ENCODE measurements at regions not wholly inside any gene's neighbourhood (a gene's known extent, or its start where the extent isn't known, plus 50 kb on each side); places are given as distances from the start of the nearest gene placed in this dataset.

DNA sequence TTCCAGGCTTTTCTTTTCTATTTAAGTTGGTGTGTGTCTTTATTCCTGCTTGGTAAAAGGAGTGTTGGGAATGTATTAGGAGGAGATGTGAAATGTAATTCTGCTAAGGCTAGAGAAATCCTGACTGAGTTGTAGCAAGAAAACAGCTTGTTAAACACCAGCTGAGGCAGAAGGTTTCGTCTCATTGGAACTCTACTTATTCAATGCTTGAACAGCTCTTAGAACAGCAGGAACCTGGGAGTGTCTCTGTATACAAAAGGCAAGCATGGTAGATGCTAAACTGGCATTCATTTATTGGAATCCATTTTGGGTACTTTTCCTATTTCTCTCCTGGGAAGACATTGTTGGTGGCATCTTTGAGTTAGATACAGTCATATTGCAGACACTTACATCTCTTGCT, 280.9 kb downstream of the HRH4 start:
- no peak for DNase-seq

DNA sequence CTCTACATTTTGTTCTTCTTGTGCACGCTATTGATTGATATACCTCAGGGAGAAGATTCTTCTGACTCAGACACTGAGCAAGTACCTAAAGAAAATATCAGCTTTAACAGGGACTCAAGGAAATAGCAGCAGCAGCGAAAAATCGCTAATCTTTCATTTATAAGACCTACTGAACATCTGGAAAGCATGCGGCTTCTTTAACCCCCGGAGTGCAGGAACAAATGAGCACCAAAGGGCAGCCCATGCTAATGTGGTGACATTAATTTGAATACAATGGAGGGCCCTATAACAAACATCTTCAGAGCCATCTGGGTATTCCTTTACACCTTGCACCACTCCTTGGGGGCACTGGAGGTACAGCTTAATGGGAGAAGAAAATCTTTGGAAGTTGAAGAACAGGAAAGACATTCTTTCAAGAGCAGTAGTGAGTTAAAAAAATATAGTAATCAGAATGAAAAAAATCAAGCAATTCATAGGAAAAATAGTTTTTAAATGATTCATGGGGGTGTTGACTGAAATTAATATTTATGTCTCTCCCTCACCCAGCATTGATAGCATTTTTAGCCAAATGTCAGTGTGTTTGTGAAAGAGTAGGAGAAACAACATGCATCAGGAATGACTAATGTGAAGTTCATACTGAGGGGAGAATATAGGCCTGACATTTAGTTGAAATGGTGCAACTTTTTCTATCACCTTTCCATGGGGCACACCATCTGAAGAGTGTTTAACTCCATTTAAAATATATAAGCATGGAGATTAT, 281.7 kb downstream of the HRH4 start:
- no peak for DNase-seq

DNA sequence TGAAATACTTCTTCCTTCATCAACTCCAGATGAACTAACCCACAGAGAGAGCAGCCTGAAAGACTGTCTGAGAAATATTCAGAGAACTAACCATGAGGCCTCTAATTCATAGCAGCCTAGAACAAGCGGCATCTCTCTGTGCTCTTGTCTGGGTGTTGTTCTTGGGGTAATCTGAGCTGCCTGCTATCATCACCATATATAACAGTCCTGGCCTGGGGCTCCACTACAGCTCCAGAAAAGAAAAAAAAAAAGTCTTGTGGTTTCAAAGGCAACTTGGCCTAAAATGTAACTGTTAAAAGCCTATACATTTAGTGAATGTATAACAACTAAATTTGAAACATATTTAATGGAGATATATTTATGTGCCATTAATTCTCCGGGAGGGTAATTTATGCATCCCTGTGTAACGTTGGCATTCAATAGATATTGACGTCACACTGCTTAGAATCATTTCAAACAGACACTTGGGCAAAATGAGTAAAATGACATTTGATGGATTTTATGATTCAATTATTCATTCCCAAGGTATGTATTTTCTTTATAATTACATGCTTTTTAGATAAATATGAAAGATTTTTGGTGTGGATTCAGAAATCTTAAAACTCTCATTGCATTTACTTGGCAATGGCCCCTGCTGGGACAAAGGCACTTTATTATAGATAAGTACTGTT, 294.3 kb downstream of the HRH4 start:
- DNase-seq, result no peak

DNA sequence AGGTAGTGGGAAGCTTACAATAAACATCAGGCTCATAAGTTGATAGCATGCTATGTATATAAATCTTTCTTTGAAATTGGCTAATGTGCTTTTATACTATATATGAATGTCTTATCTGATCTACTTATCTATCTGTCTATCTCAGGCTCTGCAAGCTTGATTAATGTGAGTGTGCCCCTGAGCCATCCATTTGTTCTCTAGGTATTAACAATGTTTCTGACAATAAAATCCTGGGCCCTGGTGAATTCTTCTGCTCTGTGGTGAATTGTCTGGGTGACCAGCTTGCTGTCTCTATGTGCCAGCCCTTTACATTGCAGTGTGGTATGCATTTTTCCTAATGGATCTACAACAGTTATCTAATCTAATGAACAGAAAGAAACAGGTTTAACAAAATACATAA, 295.9 kb downstream of the HRH4 start:
- no peak for DNase-seq

DNA sequence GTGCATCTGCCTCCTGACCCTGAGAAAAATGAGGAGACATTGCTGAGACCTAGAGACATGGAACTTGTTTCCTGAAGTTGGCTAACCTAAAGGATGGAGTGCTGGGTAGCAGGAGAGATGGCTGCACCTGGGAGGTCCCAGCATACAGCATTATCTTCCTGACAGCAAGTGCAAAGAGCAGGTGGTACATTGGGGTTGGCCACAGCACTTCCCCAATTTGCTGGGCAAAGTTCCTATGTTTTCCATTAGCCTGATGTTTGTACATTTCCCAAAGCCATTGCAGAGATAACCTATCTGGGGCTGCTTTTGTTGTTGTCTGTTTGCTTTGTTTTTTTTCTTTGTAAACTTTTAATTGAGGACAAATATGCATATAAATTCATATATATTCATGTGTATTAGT, 296.7 kb downstream of the HRH4 start:
- no peak for DNase-seq

DNA sequence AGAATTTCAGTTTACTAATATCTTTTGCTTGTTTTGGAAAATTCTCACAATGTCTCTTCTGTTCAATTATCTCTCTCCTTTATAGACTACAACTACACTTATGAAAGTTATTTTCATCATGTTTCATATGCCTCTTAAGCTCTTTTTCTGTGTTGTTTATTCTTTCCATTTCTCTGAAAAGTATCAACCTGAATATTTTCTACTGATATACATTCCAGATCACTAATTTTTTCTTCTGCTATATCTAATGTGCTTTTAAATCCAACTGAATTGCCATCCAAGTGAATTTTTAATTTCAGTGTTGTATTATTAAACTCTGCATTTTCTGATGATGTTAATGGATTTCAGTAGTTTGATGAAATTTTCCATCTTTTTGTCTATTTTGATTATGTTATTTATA, 301.3 kb downstream of the HRH4 start:
- no peak for DNase-seq

DNA sequence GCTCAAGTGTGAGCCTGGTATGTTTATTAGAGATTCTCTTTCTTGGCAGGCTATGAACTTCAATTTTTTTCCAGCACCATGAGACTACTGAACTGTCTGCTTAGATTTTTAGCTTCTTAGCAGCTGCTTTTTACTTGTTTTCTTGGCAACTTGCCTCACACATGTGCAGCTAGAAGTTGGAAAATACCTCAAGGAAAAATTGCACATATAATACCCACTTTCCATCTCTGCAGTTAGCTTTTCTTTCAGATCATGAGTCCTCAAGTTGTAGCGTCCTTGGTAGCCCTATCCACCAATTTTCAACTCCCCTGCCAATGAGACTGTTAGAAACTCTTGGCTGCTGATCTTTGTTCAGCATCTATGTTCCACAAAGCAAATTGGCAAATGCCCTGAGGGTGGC, 302.1 kb downstream of the HRH4 start:
- no peak for DNase-seq

DNA sequence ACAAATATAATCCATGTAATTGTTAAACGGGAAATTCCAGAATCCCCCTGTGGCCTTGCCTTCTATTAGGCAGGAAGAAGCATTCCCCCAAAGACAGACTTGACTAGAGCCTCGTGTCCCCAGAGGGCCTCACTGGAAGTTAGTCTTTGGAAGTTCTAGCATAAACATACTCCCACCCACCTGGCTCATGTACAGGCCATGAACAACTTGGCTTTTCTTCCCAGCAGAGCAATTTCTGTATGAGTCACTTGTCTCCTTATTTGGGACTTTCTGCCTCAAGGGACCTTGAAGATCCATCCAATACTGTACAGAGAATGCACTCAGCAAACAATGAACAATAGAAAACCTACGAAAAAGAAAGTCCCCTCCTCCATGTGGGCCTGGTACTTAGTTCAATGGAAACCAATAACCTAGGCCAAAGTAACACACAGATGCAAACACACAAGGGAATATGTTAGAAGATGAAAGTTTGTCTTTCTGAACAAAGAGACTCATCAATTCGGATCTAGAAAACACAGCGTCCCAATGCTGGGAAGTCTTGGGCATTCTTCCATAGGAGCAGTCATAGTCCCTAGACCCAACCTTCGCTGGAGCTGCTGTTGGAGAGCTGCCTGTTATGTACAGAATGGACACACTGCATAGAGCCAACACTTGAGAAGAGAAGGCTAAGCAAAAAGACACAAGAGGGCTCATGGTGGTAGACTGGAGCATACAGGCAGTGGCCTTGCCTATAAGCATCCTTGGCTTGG, 303.5 kb downstream of the HRH4 start:
- no peak for DNase-seq

DNA sequence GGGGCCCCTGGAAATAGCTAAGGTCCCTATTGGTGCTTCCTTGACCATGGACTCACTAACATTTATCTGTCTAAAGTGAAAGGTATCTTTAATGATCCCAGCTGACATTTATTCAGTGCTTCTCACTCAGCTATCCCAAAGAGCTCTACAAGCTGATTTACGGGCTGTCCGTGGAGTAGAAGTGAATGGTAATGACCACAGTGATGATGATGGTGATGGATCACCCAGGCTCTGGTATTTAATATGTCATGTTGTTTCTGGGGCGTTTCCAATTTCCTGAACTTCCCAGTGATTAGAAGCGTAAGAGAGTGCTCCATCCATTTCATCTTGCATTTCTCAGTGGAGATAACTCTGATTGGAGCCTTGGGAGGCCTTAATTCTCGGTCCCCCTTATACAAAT, 304.3 kb downstream of the HRH4 start:
- no peak for DNase-seq

DNA sequence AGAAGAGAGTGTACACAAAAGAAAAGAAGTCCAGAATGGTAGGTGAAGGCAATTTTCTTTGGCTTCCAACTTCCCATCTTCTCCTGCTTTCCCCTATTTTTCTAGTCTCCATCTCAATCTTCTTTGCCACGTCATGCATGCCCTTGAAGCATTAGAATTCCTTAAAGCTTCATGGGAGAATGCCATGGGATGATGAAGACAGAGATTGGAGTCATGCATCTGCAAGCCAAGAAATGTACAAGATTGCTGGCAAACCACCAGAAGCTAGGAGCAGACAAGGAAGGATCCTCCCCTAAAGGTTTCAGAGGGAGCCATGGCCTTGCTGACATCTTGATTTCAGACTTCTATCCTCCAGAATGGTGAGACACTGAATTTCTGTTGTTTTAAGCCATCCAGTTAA, 305.9 kb downstream of the HRH4 start:
- DNase-seq, result no peak

DNA sequence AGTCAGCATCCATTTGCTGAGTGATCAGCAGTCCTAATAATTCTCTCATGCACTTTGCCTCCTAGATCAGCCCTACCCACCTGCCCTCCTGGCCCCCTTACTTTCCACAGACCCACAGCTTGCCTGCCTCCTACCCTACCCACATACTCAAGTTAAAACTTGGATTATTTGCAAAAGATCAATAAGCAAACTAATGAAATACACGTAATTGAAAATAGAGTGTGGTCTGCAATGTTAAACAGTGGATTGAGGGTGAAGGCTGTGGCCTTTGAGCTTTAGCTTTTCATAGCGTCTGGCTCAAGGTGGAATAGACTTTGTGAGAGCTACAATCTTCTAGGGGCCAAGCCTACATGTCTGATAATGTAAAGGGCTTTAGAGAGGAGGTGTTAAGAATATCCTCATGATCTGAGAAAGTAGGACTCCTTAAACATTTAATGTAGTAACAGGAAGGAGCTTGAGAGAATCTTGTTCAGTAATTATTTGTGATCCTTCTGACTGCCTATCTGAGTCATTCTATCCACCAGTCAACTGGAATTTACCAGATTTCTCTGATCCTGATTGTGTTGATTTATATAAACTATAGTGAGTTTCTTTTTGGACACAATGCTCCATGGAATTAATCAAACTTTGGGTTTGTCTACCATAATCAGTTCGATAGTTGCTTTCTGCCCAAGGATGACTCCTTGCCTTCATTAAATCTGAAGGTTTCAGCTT, 310.0 kb downstream of the HRH4 start:
- no peak for DNase-seq

DNA sequence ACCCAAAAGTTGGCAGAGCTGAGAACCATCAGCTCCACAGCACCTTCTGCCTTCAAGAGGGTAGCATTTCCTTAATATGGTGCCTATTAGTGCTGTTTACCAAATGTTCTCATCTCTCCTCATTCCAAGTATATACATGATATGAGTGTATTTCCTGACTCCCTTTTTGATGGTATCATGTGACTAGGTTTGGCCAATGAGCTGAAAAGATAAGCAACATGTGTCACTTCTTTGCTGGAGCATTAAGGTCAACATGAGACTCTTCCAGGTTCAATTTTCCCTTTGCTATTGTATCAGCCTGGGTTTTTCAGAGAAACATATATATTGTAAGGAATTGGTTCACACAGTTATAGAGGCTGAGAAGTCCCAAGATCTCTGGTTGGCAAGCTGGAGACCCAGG, 310.9 kb downstream of the HRH4 start:
- DNase-seq, result no peak

DNA sequence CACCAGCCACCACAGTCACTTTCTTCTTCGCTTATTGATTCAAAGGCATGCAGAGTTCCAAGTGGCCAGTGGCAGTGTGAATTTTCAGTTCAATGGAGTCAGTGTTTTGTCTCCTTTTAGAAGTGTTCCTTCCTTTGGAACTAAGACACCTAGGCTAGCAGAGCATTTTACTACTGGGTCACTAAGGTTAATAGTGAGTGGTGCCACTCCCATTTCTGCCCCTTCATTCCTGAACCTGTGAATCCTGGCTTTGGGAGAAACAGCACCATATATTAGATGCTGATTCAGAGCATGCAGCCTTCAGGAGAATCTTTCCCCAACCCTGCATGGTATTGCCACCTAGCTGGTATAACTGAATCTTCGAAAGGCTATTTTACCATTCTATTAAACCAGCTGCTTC, 312.7 kb downstream of the HRH4 start:
- no peak for DNase-seq

DNA sequence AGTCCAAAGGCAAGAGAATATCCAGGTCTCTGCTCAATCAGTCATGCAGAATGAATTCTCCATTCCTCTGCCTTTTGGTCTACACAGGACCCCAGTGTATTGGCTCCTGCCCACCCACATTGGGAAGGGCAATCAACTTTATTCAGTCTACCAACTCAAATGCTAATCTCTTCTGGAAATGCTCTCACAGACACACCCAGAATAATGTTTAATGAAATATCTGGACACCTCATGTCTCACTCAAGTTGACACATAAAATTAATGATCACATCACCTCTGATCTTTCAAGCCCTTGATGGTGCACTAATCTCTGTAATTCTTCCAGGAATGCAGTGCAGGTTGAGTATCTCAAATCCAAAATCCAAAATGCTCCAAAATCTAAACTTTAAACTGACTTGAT, 315.6 kb downstream of the HRH4 start:
- no peak for DNase-seq

DNA sequence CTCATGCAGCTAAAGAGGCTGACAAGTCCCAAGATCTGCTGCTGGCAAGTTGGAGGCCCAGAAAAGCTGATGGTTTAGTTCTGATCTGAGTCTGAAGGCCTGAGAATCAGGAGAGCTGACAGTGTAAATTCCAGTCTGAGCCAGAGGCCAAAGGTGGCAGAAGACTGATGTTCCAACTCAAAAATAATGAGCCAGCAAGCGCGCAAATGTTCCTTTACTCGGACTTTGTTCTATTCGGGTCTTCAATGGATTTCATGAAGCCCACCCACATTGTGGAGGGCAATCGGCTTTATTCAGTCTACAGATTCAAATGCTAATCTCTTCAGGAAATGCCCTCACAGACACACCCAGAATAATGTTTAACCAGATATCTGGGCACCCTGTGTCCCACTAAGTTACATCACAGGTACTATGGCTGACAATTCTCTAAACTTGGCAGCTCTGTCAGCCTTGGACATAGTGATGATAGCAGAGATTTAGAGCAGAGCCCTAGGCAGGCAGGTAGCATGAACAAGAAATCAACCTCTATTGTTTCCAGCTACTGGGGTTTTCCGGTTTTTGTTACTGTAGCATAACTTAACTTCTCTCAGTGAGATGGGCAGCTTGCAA, 318.5 kb downstream of the HRH4 start:
- DNase-seq, result no peak

DNA sequence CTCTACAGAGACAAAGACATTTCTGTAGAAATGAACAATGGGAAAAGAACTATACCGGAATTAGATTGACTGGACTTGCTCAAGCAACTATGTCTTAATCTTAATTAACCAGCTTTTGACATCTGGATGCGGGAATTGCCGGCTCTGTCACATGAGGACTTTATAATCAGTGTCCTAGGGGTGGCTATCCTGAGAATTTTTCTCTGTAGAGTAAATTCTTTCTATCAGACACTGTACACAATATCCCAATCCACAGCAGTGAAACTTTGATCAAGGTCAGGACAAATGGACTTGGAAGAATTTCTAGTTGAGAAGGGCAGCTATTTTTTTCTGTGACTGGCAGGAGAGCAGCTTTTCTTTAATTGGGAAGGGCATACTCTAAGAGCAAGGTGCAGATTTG, 322.1 kb downstream of the HRH4 start:
- DNase-seq, result no peak

DNA sequence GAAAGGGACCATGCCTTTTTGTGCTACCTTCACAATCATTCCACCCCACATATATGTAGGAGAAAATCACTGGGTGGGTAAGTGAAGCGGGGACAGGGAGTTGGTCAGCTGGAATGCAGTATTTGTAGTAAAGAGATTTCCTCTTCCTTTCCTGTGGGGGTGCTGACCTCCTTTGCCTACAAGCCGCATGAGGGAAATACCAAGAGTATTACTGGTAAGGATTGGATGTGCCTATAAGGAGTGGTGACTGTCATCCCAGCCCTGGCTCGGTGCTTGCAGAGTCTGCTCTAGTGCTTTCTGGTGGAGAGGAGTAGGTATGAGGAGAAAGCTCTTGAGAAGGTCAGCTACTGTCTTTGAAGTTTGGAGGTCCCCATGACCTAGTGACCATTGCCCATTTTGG, 324.6 kb downstream of the HRH4 start:
- DNase-seq, result no peak

DNA sequence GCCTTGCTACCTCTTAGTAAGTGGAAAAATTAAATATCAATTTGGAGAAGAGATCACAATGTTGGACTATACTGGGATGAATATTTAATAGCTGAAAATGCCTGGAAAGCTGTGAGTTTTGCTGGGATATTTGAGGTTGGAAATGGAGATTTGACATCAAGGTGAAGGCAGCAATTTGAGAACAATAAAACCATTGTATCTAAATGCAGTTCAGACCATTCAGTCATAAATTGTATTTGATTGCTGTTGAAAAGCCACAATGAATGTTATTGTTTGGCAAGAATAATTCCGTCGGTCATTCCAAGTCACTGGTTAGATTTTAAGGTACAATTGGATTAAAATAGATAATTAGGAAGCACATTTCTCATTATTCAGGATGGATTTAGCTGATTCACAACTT, 325.6 kb downstream of the HRH4 start:
- DNase-seq, result no peak

DNA sequence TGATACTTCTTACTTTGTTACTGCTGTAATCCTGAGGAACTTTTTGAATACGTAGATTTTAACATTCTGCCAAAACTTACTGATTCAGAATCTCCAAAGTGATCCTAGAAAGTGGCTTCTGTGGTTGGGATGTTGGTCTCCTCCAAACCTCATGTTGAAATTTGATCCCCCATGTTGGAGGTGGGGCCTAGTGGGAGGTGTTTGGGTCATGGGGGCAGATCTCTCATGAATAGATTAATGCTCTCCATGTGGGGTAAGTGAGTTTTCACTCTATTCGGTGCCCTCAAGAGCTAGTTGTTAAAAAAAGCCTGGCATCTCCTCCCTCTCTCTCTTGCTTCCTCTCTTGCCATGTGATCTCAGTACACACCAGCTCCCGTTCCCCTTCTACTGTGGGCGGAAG, 329.9 kb downstream of the HRH4 start:
- DNase-seq, result no peak

DNA sequence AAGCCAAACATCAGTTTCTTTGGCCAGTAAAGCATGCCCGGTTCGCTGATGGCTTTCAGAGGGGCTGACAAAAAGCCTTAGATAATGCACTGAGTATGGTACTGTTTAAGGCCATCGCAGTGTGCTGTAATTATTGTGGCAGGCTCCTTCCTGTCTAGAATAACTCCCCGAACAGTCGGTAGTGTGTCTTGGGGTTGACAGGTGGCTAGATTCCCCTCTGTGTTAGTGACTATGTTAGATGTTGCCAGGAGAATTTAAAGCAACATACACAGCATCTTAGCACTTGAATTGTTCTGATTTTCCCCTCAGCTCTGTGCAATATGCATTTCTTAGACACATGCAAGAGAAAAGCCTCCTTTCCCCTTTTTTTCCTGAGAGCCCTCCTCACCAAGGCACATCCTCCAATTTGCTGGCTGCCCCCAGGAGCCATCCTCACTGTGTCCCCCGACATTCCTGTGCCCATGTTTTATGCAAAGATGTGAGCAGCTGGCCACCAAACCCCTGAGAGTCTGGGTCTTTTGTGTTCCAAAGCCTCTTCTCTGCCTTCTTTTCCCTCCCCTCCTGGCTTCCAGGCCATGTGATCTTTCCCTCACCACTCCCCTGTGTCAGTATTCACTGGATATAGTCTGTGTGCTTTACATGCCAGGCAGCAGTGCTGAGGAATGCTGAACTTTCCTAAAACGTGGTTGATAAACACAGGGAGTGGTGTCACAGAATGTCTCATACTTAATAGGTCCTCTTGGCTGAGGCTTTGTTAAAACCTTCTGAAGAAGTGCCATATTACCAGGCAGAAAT, 331.5 kb downstream of the HRH4 start:
- DNase-seq, result no peak

DNA sequence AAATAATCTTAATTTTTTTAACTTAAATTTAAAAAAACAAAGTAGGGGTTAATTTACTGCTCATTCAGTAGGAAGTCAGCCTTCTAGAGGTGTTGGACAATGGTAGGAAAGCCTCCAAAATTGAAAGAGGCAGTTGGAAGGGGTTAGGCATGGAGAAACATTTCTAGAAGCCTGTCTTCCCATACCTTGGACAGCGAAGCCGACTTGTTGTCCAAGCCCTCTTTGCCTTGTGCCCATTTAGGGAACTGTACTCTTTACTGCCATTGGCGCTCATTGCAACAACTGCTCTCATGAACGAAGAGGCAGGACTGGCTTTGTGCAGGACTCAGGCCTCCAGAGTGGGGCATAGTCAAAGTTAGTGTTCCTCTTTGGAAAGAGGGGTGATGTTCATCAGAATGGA, 333.3 kb downstream of the HRH4 start:
- no peak for DNase-seq

DNA sequence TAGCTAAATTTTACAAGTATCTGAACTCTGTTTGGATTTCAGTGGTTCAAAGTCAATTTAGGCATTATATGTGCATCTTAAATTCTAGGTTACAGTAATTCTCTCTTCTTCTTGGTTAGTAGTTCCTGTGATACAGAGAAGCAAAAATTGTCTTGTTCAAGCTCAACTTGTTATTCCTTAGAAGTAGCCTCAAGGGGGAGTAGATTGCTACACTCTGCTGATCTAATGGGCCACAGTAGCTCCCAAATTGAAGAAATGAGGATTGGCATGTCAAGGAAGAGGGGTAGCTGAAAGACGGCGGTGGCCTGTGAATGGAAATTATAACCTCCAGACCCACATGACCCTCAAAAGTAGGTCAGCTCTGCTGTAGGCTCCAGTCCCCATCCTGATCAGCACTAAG, 334.7 kb downstream of the HRH4 start:
- DNase-seq, result no peak

All from CD4-positive, alpha-beta T cell treated with Interleukin-6 for 4 hours (primary cell).